Right atrium auricular region (tissue), 2 donors: ENCODE measurements at regions not wholly inside any gene's neighbourhood (a gene's known extent, or its start where the extent isn't known, plus 50 kb on each side); places are given as distances from the start of the nearest gene placed in this dataset.
A peak's percentile ranks its signal among the peaks of the same experiment; 100 is the strongest.
"Not testable (repeated sequence)": the region's sequence is repeated elsewhere in the genome, so short reads cannot be mapped to it uniquely, and the experiment has no call there.

Source experiments
- DNase-seq: peaks from one replicate; pipeline ENCODE4 v3.0.0-alpha.2; 2019; ENCODE audit warnings: low spot score
- H3K27ac ChIP-seq, 2 donors: fragments of 200-600 bp; sonication (generic); 1 replicate in 1 of 2; 2 replicates in 1 of 2; pipeline ENCODE4 v1.5.1; 2016 to 2019
- H3K27me3 ChIP-seq, 2 donors: fragments of 200-600 bp; sonication (generic); one replicate each; pipeline versions ENCODE4 v1.5.1 to v1.6.0; 2017 to 2019
- H3K36me3 ChIP-seq: fragments of 200-600 bp; sonication (generic); one replicate; pipeline ENCODE4 v1.5.1; 2016
- H3K4me1 ChIP-seq, 2 donors: fragments of 200-600 bp; sonication (generic); one replicate each; pipeline versions ENCODE4 v1.5.1 to v1.6.0; 2017 to 2019
- H3K4me3 ChIP-seq, 2 donors: fragments of 200-600 bp; sonication (generic); 1 replicate in 1 of 2; 2 replicates in 1 of 2; pipeline ENCODE4 v1.5.1; 2017 to 2019; ENCODE audit warnings: mild to moderate bottlenecking in 1 of 2, moderate library complexity in 1 of 2
- H3K9me3 ChIP-seq, 2 donors: fragments of 200-600 bp; sonication (generic); one replicate each; pipeline ENCODE4 v1.5.1; 2019
- CTCF ChIP-seq, 2 donors: fragments of 200-600 bp; sonication (generic); IDR thresholded peaks; one replicate each; pipeline ENCODE4 v1.5.1; 2019; ENCODE audit warnings: antibody characterized with exemption in 2 of 2

- Histone ChIP-seq H3K27ac (no peak overlapping the region), H3K4me3 (no peak overlapping the region), H3K9me3 (peaks cover 0 to 14% of the 10 kb centered on the region in 2 donors), H3K4me1 (no peaks in the 10 kb centered on the region), H3K27me3 (no peaks in the 10 kb centered on the region), H3K36me3 (no peaks in the 10 kb centered on the region)
- no peak for DNase-seq
- no peak for TF ChIP-seq CTCF (IDR thresholded peaks at IDR 0.05)
Measured at GRCh38 chr6:27644528-27644927, 171.6 kb upstream of the ZNF184 start.

- H3K36me3 ChIP-seq = no peaks in the 10 kb centered on the region
- H3K9me3 ChIP-seq = peaks cover 0 to 14% of the 10 kb centered on the region in 2 donors
- H3K27me3 ChIP-seq = no peaks in the 10 kb centered on the region
- H3K27ac ChIP-seq = no peak overlapping the region
- no peak overlapping the region for H3K4me3 ChIP-seq
- no peaks in the 10 kb centered on the region for H3K4me1 ChIP-seq
- no peak for DNase-seq
- no peak for TF ChIP-seq CTCF (IDR thresholded peaks at IDR 0.05)
Measured at GRCh38 chr6:27642744-27643456, 170.0 kb upstream of the ZNF184 start.

- not testable (repeated sequence) for H3K4me3 ChIP-seq, H3K27ac ChIP-seq, DNase-seq, H3K36me3 ChIP-seq, H3K4me1 ChIP-seq, H3K27me3 ChIP-seq, H3K9me3 ChIP-seq
Measured at GRCh38 chr6:27635886-27636285, 163.0 kb upstream of the ZNF184 start.

- not testable (repeated sequence) for H3K36me3 ChIP-seq, H3K4me1 ChIP-seq, DNase-seq, H3K27ac ChIP-seq, H3K4me3 ChIP-seq, H3K9me3 ChIP-seq, H3K27me3 ChIP-seq
Measured at GRCh38 chr6:27633221-27633688, 160.3 kb upstream of the ZNF184 start.

- peaks cover 0 to 8% of the 10 kb centered on the region in 2 donors for H3K4me1 ChIP-seq
- H3K27me3 ChIP-seq = no peaks in the 10 kb centered on the region
- no peak for DNase-seq
- no peak overlapping the region for H3K4me3 ChIP-seq
- H3K36me3 ChIP-seq = no peaks in the 10 kb centered on the region
- H3K9me3 ChIP-seq = no peaks in the 10 kb centered on the region
- no peak overlapping the region for H3K27ac ChIP-seq
- TF ChIP-seq CTCF (IDR thresholded peaks at IDR 0.05) = no peak
Measured at GRCh38 chr6:27631609-27631916, 158.7 kb upstream of the ZNF184 start.

GRCh38 chr6:27630727-27631608 is 158.1 kb upstream of the ZNF184 start:
- no peaks in the 10 kb centered on the region for H3K9me3 ChIP-seq
- peaks cover 0 to 8% of the 10 kb centered on the region in 2 donors for H3K4me1 ChIP-seq
- TF ChIP-seq CTCF (IDR thresholded peaks at IDR 0.05) = no peak
- H3K27me3 ChIP-seq = no peaks in the 10 kb centered on the region
- H3K27ac ChIP-seq = no peak overlapping the region
- H3K36me3 ChIP-seq = no peaks in the 10 kb centered on the region
- peak overlapping the region in 1 of 2 donors; percentile 23 for H3K4me3 ChIP-seq
- DNase-seq = no peak
